Erythroblast (primary cell): ENCODE measurements at regions not wholly inside any gene's neighbourhood (a gene's known extent, or its start where the extent isn't known, plus 50 kb on each side); places are given as distances from the start of the nearest gene placed in this dataset.

ENCODE experiments used
- GATA1 ChIP-seq: IDR thresholded peaks from 2 replicates; pipeline ENCODE4 v1.6.1; 2011; ENCODE audit warnings: low read depth, mild to moderate bottlenecking, control low read depth, low read length, moderate library complexity
- POLR2A ChIP-seq: IDR thresholded peaks from 2 replicates; pipeline ENCODE4 v1.6.1; 2011; ENCODE audit warnings: mild to moderate bottlenecking, low read length

DNA sequence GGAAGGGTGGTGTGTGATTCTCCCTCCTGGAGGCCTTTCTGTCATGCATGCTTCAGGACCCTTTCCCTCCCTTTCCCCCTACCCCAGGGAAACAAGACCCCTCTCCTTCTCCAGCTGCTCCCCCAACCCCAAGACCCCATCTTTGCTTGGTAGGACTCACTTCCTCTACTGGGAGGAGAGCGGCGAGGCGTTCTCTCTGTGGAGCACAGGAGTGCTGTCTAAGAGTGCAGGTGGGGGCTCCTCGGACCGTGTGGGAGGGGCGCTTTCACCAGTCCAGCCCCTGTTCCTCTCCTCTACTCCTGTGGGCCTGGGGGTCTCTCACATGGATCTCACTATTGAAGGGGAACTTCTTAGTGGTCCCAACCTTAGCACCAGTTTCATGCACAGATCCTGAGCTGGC is 456.1 kb upstream of the ASIC2 start:
- TF ChIP-seq POLR2A (no peak), GATA1 (no peak)
